ENCODE measurements at regions not wholly inside any gene's neighbourhood (a gene's known extent, or its start where the extent isn't known, plus 50 kb on each side); places are given as distances from the start of the nearest gene placed in this dataset.
"Not testable (repeated sequence)": the region's sequence is repeated elsewhere in the genome, so short reads cannot be mapped to it uniquely, and the experiment has no call there.

DNA sequence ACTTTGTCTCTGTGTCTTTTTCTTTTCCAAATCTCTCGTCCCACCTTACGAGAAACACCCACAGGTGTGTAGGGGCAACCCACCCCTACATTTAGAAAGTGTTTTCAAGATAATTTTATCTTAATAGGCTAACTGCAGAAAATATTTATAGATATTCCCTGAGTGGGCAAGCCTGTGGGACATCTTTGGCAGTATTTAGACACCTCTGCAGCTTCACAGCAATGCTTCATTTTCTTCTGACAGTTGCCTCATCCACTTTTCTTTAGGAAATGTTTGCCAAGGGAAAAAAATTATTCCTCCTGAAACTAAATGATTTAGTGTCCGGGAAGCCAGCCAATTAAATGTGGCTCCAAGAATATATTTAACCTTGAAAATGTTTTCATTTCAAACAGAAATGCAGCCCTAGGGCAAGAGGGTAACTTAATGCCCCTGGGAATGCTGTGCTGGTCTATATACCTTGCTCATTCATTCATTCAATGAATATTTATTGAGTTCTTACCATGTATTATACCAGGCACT lies 290.4 kb downstream of the ABCC12 start:
- Histone ChIP-seq H3K9ac (ENCODE audit: low read length in 5 of 5) (no peak overlapping the region), H3K4me3 (ENCODE audit: low read depth in 1 of 5, low read length in 5 of 5) (no peak overlapping the region), H3K4me1 (ENCODE audit: control insufficient read depth in 5 of 5, insufficient read depth in 5 of 5, low read length in 5 of 5) (peaks cover 0 to 20% (median 0%) of the 10 kb centered on the region in 5 donors), H3K9me3 (ENCODE audit: control insufficient read depth in 5 of 5, low read length in 5 of 5) (peaks cover 0 to 5% (median 4%) of the 10 kb centered on the region in 5 donors), H3K27me3 (ENCODE audit: control insufficient read depth in 5 of 5, insufficient read depth in 4 of 5, low read length in 5 of 5) (no peaks in the 10 kb centered on the region), H3K27ac (ENCODE audit: low read depth, low read length) (no peak overlapping the region), H3K36me3 (ENCODE audit: control insufficient read depth in 5 of 5, insufficient read depth in 5 of 5, low read length in 5 of 5) (no peaks in the 10 kb centered on the region)

DNA sequence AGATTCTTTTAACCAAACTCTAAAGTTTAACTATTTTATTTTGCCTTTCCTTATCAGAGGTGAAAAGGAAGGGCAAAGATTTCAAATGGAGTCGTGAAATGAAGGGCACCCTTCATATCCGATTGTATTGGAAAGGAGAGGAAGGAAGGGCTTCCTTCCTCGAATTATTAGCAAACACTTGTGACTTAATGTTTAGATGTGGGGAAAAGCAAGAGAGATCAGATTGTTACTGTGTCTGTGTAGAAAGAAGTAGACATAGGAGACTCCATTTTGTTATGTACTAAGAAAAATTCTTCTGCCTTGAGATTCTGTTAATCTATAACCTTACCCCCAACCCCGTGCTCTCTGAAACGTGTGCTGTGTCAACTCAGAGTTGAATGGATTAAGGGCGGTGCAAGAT lies 291.5 kb downstream of the ABCC12 start:
- H3K9me3 ChIP-seq (ENCODE audit: control insufficient read depth in 5 of 5, low read length in 5 of 5); H3K4me3 ChIP-seq (ENCODE audit: low read depth in 1 of 5, low read length in 5 of 5); H3K27me3 ChIP-seq (ENCODE audit: control insufficient read depth in 5 of 5, insufficient read depth in 4 of 5, low read length in 5 of 5); H3K36me3 ChIP-seq (ENCODE audit: control insufficient read depth in 5 of 5, insufficient read depth in 5 of 5, low read length in 5 of 5); H3K27ac ChIP-seq (ENCODE audit: low read depth, low read length); H3K9ac ChIP-seq (ENCODE audit: low read length in 5 of 5): not testable (repeated sequence)
- H3K4me1 ChIP-seq (ENCODE audit: control insufficient read depth in 5 of 5, insufficient read depth in 5 of 5, low read length in 5 of 5), result peaks cover 0 to 20% (median 0%) of the 10 kb centered on the region in 5 donors

DNA sequence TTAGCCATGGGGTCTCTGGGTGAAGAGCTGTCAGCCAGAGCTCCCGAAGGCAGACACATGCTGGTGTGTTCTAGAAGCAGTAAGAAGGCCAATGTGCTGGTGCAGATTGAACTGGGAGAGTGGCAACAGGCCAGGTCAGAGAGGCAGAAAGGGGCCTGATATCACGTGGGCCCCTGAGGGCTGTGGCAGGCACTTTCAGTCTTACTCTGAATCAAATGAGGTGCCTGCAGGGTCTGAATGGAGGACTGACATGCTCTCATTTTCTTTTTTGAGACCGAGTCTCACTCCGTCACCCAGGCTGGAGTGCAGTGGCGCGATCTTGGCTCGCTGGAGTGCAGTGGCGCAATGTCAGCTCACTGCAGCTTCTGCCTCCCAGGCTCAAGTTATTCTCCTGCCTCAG lies 293.8 kb downstream of the ABCC12 start:
- peaks cover 0 to 20% (median 0%) of the 10 kb centered on the region in 5 donors for H3K4me1 ChIP-seq (ENCODE audit: control insufficient read depth in 5 of 5, insufficient read depth in 5 of 5, low read length in 5 of 5)
- H3K27me3 ChIP-seq (ENCODE audit: control insufficient read depth in 5 of 5, insufficient read depth in 4 of 5, low read length in 5 of 5), result peaks cover 0 to 5% (median 0%) of the 10 kb centered on the region in 5 donors
- no peaks in the 10 kb centered on the region for H3K36me3 ChIP-seq (ENCODE audit: control insufficient read depth in 5 of 5, insufficient read depth in 5 of 5, low read length in 5 of 5)
- no peak overlapping the region for H3K9ac ChIP-seq (ENCODE audit: low read length in 5 of 5)
- H3K4me3 ChIP-seq (ENCODE audit: low read depth in 1 of 5, low read length in 5 of 5), result no peak overlapping the region
- no peak overlapping the region for H3K27ac ChIP-seq (ENCODE audit: low read depth, low read length)
- no peaks in the 10 kb centered on the region for H3K9me3 ChIP-seq (ENCODE audit: control insufficient read depth in 5 of 5, low read length in 5 of 5)

DNA sequence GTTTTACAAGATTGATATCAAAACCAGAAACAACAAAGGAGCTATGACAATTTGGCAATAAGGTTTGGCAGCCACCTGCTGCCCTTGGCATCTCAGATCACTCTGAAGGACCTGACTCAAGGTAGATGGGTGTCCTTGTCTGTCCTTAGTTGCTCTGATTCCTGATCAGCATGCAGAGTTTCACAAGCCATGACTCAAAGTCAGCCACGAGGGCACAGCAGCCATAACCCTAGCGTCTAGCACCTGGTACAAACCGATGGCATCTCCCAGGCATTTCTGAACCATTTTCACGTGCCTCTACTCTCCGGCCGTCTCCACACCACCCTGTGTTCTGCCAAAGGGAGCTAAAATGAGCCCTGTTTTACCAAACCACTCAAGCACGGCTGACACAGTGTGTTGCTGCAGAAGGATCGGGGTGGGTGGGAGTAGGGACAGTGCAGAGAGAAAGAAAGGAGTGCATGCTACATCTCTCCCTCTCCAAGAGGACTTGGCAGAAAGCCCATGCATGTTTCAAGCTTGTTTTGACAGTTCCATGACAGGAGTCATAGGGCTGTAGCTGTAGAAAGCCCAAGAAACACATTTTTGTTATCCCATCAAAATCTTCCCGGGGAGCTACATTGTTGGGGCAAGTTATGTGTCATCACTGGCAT lies 297.3 kb downstream of the ABCC12 start:
- H3K4me1 ChIP-seq (ENCODE audit: control insufficient read depth in 5 of 5, insufficient read depth in 5 of 5, low read length in 5 of 5), result no peaks in the 10 kb centered on the region
- H3K27me3 ChIP-seq (ENCODE audit: control insufficient read depth in 5 of 5, insufficient read depth in 4 of 5, low read length in 5 of 5), result peaks cover 0 to 5% (median 0%) of the 10 kb centered on the region in 5 donors
- no peaks in the 10 kb centered on the region for H3K36me3 ChIP-seq (ENCODE audit: control insufficient read depth in 5 of 5, insufficient read depth in 5 of 5, low read length in 5 of 5)
- H3K27ac ChIP-seq (ENCODE audit: low read depth, low read length), result no peak overlapping the region
- H3K9me3 ChIP-seq (ENCODE audit: control insufficient read depth in 5 of 5, low read length in 5 of 5), result no peaks in the 10 kb centered on the region
- no peak overlapping the region for H3K9ac ChIP-seq (ENCODE audit: low read length in 5 of 5)
- H3K4me3 ChIP-seq (ENCODE audit: low read depth in 1 of 5, low read length in 5 of 5), result no peak overlapping the region

DNA sequence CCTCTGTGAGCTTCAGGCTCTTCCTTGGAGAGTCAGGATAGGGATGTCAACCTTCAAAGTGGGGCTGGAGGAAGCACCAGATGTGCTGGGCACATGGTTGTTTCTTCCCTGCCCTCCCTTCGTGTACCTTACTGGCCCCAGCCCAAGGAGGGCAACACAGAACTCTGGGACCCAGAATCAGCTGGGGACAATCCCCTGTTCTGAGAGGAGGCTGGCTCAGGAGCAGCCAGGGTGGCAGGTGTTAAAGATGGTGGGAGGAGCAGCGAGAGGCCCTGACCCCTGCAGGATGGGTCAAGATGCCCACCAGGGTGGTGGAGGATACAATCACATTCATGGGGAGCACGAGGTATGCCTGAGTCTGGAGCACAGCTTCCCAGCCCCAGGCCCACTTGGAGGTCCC lies 300.4 kb downstream of the ABCC12 start:
- Histone ChIP-seq H3K36me3 (ENCODE audit: control insufficient read depth in 5 of 5, insufficient read depth in 5 of 5, low read length in 5 of 5) (no peaks in the 10 kb centered on the region), H3K9me3 (ENCODE audit: control insufficient read depth in 5 of 5, low read length in 5 of 5) (no peaks in the 10 kb centered on the region), H3K27ac (ENCODE audit: low read depth, low read length) (no peak overlapping the region), H3K27me3 (ENCODE audit: control insufficient read depth in 5 of 5, insufficient read depth in 4 of 5, low read length in 5 of 5) (peaks cover 0 to 5% (median 0%) of the 10 kb centered on the region in 5 donors), H3K4me3 (ENCODE audit: low read depth in 1 of 5, low read length in 5 of 5) (no peak overlapping the region), H3K9ac (ENCODE audit: low read length in 5 of 5) (no peak overlapping the region), H3K4me1 (ENCODE audit: control insufficient read depth in 5 of 5, insufficient read depth in 5 of 5, low read length in 5 of 5) (no peaks in the 10 kb centered on the region)

DNA sequence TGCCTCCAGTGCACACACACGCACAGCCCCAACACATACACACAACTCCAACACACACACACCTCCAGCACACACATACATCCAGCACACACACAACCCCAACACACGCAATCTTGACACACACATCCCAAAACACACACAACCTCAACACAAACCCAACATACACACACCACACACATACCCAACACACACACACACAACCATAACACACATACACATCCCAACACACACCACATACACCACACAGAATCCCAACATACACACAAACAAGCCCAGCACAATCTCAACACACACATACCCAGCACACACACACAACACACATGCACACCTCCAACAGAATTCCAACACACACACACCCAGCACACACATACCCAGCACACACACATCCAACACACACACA lies 301.1 kb downstream of the ABCC12 start:
- H3K9me3 ChIP-seq (ENCODE audit: control insufficient read depth in 5 of 5, low read length in 5 of 5), result no peaks in the 10 kb centered on the region
- H3K36me3 ChIP-seq (ENCODE audit: control insufficient read depth in 5 of 5, insufficient read depth in 5 of 5, low read length in 5 of 5), result no peaks in the 10 kb centered on the region
- peaks cover 0 to 5% (median 0%) of the 10 kb centered on the region in 5 donors for H3K27me3 ChIP-seq (ENCODE audit: control insufficient read depth in 5 of 5, insufficient read depth in 4 of 5, low read length in 5 of 5)
- no peak overlapping the region for H3K27ac ChIP-seq (ENCODE audit: low read depth, low read length)
- no peaks in the 10 kb centered on the region for H3K4me1 ChIP-seq (ENCODE audit: control insufficient read depth in 5 of 5, insufficient read depth in 5 of 5, low read length in 5 of 5)
- H3K9ac ChIP-seq (ENCODE audit: low read length in 5 of 5), result no peak overlapping the region
- H3K4me3 ChIP-seq (ENCODE audit: low read depth in 1 of 5, low read length in 5 of 5), result no peak overlapping the region

DNA sequence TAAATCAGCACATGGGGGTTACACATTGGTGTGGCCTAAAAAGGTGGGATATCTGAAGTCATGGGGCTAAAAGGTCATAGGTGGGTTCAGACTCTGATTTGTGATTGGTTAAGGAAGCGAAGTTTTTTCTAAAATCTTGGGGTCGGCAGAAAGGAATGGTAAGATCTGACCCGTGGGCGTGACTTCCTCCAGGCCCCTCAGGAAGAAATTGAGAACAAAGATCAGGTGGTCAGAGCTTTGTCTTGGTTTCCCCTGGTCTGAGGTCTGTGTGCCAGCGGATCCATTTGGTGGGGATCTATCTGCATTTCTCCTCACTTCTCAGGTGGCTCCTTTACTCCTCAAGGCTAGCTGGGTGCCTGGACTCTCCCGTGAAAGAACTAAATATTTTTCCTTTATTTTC lies 302.8 kb downstream of the ABCC12 start:
- H3K4me3 ChIP-seq (ENCODE audit: low read depth in 1 of 5, low read length in 5 of 5), result no peak overlapping the region
- H3K36me3 ChIP-seq (ENCODE audit: control insufficient read depth in 5 of 5, insufficient read depth in 5 of 5, low read length in 5 of 5), result no peaks in the 10 kb centered on the region
- H3K27me3 ChIP-seq (ENCODE audit: control insufficient read depth in 5 of 5, insufficient read depth in 4 of 5, low read length in 5 of 5), result no peaks in the 10 kb centered on the region
- H3K4me1 ChIP-seq (ENCODE audit: control insufficient read depth in 5 of 5, insufficient read depth in 5 of 5, low read length in 5 of 5), result no peaks in the 10 kb centered on the region
- H3K9ac ChIP-seq (ENCODE audit: low read length in 5 of 5), result no peak overlapping the region
- no peak overlapping the region for H3K27ac ChIP-seq (ENCODE audit: low read depth, low read length)
- no peaks in the 10 kb centered on the region for H3K9me3 ChIP-seq (ENCODE audit: control insufficient read depth in 5 of 5, low read length in 5 of 5)

DNA sequence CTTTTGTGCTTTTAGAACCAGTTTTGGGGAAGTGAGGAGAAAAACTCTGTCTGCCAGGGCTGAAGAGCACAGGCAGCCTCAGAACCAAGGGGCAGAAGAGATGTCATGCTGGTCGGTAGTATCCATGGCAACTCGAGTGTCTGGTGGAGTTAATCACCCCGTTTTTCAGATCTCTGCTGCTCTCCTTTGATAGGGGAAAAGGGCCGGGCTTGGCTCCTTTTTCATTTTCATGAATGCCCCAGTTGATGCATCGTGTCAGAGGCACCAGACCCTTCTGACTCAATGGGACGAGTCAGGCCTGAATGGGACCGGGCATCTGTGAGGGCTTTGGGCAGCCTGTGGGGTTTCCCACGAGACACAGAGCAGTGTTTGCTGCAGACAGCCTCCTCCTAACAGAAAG lies 304.6 kb downstream of the ABCC12 start:
- H3K4me1 ChIP-seq (ENCODE audit: control insufficient read depth in 5 of 5, insufficient read depth in 5 of 5, low read length in 5 of 5), result no peaks in the 10 kb centered on the region
- no peak overlapping the region for H3K4me3 ChIP-seq (ENCODE audit: low read depth in 1 of 5, low read length in 5 of 5)
- no peaks in the 10 kb centered on the region for H3K36me3 ChIP-seq (ENCODE audit: control insufficient read depth in 5 of 5, insufficient read depth in 5 of 5, low read length in 5 of 5)
- no peaks in the 10 kb centered on the region for H3K27me3 ChIP-seq (ENCODE audit: control insufficient read depth in 5 of 5, insufficient read depth in 4 of 5, low read length in 5 of 5)
- H3K27ac ChIP-seq (ENCODE audit: low read depth, low read length), result no peak overlapping the region
- H3K9me3 ChIP-seq (ENCODE audit: control insufficient read depth in 5 of 5, low read length in 5 of 5), result no peaks in the 10 kb centered on the region
- H3K9ac ChIP-seq (ENCODE audit: low read length in 5 of 5), result no peak overlapping the region

DNA sequence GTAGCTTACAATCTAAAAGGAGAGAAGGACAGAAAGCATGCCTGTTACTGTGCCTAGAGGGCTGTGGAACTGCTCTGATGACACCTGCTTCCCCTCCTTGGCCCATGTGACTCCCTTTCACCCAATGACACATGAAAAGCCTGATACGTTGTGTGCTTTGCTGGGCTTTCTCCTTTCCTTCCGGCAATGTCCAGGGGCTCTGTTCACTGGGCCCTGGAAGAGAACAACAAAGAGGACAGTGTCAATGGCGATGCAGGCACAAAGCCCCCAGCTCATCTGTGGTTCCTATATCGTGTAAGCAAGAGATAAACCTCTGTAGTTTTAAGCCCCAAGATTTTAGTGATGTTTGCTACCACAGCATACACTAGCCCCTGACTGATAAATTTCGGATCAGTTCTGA lies 306.1 kb downstream of the ABCC12 start:
- H3K4me1 ChIP-seq (ENCODE audit: control insufficient read depth in 5 of 5, insufficient read depth in 5 of 5, low read length in 5 of 5), result no peaks in the 10 kb centered on the region

DNA sequence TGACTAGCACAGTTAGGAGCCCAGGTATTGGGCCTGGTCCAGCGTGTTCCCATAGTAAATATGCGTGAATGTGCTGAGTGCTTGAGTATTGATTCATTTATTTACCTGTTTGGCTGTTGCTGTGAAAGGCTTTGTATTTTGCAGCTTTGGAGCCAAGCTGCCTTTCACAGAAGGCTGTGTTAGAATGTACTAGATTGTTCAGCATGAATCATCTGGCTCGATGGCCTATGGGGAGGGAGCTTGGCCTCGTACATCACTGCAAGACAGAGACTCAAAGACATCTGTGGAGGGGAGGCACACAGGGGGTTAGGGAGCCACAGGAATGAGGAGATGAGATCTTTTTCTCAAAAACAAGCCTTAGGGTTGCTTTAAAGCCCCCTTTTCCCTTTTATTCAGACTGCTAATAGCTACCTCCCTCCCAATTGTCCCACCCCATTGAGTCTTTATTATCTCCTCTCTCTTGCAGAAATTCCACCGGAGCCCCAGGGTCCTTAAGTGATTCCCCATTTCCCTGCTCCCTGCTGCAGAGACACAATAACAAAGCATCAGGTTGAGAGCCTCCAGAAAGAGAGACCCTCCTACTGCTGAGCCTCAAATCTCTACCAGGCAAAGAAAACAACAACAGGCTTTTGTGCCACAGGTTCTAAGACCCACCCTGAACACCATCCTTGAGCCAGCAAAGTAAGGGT lies 307.2 kb downstream of the ABCC12 start:
- no peaks in the 10 kb centered on the region for H3K27me3 ChIP-seq (ENCODE audit: control insufficient read depth in 5 of 5, insufficient read depth in 4 of 5, low read length in 5 of 5)

More for the DNA sequence above, 306.1 kb downstream of the ABCC12 start:
- Histone ChIP-seq H3K4me3 (ENCODE audit: low read depth in 1 of 5, low read length in 5 of 5) (no peak overlapping the region), H3K9ac (ENCODE audit: low read length in 5 of 5) (no peak overlapping the region), H3K27ac (ENCODE audit: low read depth, low read length) (no peak overlapping the region), H3K9me3 (ENCODE audit: control insufficient read depth in 5 of 5, low read length in 5 of 5) (no peaks in the 10 kb centered on the region), H3K27me3 (ENCODE audit: control insufficient read depth in 5 of 5, insufficient read depth in 4 of 5, low read length in 5 of 5) (no peaks in the 10 kb centered on the region), H3K36me3 (ENCODE audit: control insufficient read depth in 5 of 5, insufficient read depth in 5 of 5, low read length in 5 of 5) (no peaks in the 10 kb centered on the region)

More for the DNA sequence above, 307.2 kb downstream of the ABCC12 start:
- Histone ChIP-seq H3K4me1 (ENCODE audit: control insufficient read depth in 5 of 5, insufficient read depth in 5 of 5, low read length in 5 of 5) (no peaks in the 10 kb centered on the region), H3K4me3 (ENCODE audit: low read depth in 1 of 5, low read length in 5 of 5) (no peak overlapping the region), H3K9me3 (ENCODE audit: control insufficient read depth in 5 of 5, low read length in 5 of 5) (no peaks in the 10 kb centered on the region), H3K27ac (ENCODE audit: low read depth, low read length) (no peak overlapping the region), H3K9ac (ENCODE audit: low read length in 5 of 5) (no peak overlapping the region), H3K36me3 (ENCODE audit: control insufficient read depth in 5 of 5, insufficient read depth in 5 of 5, low read length in 5 of 5) (no peaks in the 10 kb centered on the region)

All from subcutaneous abdominal adipose tissue (tissue), 5 donors.